ENCODE measurements at regions not wholly inside any gene's neighbourhood (a gene's known extent, or its start where the extent isn't known, plus 50 kb on each side); places are given as distances from the start of the nearest gene placed in this dataset.
A peak's percentile ranks its signal among the peaks of the same experiment; 100 is the strongest.

DNA sequence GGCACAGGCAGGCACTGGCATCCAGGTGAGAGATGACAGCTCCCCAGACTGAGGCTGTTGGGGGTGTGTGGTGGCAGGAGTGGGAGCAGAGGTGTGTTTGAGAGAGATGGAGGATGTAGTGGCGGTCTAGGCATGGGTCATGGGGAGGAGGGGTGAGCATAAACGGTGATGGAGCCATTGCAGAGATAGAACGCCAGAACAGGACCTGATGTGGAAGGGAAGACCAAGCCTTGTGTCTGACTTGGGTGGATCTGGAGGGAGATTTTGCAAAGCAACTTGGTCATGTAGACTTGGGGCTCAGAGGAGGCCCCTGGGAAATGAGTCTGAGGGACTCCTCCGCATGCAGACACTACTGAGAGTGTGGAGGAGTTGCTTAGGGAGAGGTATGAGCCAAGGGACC, 50.0 kb upstream of the CLDN5 start:
- DNase-seq (ENCODE audit: extremely low read depth in 1 of 2, low read depth in 1 of 2): no peak

GRCh38 chr22:19576460-19577421, 52.5 kb upstream of the CLDN5 start:
- DNase-seq (ENCODE audit: extremely low read depth in 1 of 2, low read depth in 1 of 2): peak in 1 of 2 donors; percentile 29

DNA sequence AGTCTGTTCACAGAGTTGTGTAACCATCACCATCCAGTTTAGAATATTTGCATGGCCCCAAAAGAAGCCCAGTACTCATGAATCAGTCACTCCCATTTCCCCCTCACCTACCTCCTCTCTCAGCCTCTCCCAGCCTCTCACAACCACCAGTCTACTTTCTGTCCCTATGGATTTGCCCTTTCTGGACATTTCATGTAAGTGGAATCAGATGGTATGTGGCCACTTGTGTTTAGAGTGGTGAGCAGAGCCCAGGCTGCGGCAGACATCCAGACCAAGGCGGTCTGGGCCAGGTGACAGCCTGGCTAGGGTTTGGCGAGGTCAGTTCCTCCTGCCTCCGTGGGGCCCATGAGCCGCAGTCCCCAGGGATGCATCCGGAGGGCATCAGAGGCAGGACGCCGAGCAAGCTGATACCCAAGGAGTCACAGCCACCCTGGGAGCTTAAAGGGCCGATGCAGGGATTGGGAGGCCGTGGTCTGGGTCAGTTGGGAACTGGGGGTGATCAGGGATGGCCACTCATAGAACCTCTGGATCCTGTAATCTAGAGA, 53.3 kb upstream of the CLDN5 start:
- no peak for DNase-seq (ENCODE audit: extremely low read depth in 1 of 2, low read depth in 1 of 2)

DNA sequence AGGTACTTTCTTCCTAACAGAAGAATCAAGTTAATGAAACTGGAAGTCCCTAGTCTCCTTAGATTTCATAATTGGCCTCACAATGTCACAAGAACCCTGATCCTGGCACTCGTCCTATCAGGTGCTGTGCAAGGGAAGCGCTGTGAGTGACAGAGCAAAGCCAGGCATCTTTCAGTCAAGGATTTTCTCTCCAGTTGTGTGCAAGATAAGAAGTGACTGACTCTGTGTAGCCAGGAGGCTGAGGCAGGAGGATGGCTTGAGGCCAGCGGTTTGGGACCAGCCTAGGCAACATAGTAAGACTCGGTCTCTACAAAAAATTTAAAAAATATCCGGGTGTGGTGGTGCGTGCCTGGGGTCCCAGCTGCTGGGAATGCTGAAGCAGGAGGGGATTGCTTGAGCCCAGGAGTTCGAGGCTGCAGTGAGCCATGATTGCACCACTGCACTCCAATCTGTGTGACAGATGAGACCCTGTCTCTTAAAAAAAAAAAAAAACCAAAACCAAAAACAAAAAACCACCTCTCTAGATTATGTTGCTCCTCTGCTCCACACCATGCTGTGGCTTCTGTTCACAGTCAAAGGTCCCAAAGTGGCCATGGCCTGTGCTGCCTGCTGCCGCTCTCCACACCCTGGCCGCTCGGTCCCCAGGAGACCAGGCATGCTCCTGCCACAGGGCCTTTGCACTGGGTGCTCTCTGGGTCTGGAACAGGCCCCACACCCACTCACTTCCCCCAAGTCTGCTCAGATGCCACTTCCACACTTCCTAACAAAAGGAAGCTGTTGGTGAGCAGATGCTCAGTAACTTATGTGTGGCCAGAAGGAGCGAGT, 54.2 kb upstream of the CLDN5 start:
- no peak for DNase-seq (ENCODE audit: extremely low read depth in 1 of 2, low read depth in 1 of 2)

GRCh38 chr22:19579115-19579811, 55.1 kb upstream of the CLDN5 start:
- no peak for DNase-seq (ENCODE audit: extremely low read depth in 1 of 2, low read depth in 1 of 2)

- DNase-seq (ENCODE audit: extremely low read depth in 1 of 2, low read depth in 1 of 2): no peak
These were observed 55.7 kb upstream of the CLDN5 start for GRCh38 chr22:19579880-19580279.

GRCh38 chr22:19580291-19580890, 56.2 kb upstream of the CLDN5 start:
- DNase-seq (ENCODE audit: extremely low read depth in 1 of 2, low read depth in 1 of 2): no peak

DNA sequence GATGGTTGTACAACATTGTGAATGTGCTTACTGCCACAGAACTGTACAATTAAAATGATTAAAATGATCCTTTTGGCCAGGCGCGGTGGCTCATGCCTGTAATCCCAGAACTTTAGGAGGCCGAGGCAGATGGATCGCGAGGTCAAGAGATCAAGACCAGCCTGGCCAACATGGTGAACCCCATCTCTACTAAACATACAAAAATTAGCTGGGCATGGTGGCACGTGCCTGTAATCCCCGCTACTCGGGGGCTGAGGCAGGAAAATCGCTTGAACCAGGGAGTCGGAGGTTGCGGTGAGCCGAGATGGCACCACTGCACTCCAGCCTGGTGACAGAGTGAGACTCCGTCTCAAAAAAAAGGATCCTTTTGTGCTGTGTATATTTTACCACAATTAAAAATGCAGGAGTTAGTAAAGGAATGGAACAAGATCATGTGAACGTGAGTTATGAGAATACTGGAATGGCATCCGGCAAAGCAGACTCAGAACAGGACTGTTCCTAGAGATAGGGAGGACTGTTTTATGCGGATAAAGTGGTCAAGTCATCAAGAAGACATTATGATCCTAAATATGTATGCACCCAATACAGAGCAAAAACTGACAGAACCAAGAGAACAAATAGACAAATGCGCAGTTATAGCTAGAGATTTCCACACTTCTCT, 58.0 kb upstream of the CLDN5 start:
- DNase-seq (ENCODE audit: extremely low read depth in 1 of 2, low read depth in 1 of 2): no peak

DNA sequence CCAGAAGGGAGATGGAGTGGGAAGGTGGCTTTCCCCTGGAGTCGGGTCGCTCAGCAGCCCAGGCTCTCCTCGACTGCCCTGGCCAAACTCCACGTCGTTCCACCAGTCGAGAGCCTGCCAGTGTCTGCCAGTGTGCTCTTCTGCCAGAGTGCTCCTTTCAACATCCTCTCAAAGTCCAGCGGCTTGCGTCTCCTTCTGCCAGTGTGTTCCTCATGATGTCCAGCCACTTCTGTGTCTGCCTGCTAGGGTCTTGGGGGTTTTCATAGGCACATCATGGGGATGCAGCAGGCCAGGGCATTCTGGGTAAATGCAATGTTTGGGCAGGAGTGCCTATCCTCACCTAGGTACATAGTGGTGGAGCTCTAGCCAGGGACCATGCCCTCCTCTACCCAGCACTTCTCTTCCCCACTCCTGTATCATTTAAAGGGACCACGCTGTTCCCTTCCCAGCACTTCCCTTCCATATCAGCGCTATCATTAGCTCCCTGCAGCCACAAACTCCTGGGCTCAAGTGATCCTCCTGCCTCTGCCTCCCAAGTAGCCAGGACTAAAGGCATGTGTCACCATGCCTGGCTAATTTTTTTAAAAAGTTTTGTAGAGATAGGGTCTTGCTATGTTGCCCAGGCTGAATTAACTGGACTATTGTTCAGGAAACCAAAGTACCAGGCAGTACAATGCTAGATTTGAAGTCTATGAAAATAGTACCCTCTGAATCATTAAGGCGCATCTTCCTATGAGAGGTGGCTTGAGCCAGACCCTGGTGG, 62.9 kb upstream of the CLDN5 start:
- DNase-seq (ENCODE audit: extremely low read depth in 1 of 2, low read depth in 1 of 2): no peak

- DNase-seq (ENCODE audit: extremely low read depth in 1 of 2, low read depth in 1 of 2): no peak
These were observed 66.5 kb upstream of the CLDN5 start for GRCh38 chr22:19590696-19591095.

GRCh38 chr22:19591568-19591967, 67.4 kb upstream of the CLDN5 start:
- DNase-seq (ENCODE audit: extremely low read depth in 1 of 2, low read depth in 1 of 2): no peak

GRCh38 chr22:19592464-19592863, 68.3 kb upstream of the CLDN5 start:
- DNase-seq (ENCODE audit: extremely low read depth in 1 of 2, low read depth in 1 of 2): no peak

- DNase-seq (ENCODE audit: extremely low read depth in 1 of 2, low read depth in 1 of 2): no peak
These were observed 69.9 kb upstream of the CLDN5 start for GRCh38 chr22:19593991-19594569.

DNA sequence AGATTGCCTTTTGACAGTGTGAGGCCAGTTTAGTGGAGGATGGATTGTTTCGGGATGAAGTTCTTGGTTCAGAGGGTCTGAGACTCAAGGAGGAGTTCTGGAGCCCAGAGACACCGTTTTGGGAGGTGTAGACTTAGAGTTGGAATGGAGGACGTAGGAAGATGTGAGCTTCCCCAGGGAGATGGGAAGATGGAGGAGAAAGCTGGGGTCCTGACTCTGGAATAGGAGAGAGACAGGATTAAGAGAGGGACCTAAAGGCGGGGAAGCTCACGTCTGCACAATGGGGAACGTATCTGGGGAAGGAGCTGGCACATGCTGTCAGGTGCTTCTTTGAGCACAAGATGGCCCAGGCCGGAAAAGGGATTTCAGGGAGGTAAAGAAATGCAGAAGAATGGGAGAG, 71.3 kb upstream of the CLDN5 start:
- no peak for DNase-seq (ENCODE audit: extremely low read depth in 1 of 2, low read depth in 1 of 2)

GRCh38 chr22:19596680-19597398, 72.6 kb upstream of the CLDN5 start:
- no peak for DNase-seq (ENCODE audit: extremely low read depth in 1 of 2, low read depth in 1 of 2)

DNA sequence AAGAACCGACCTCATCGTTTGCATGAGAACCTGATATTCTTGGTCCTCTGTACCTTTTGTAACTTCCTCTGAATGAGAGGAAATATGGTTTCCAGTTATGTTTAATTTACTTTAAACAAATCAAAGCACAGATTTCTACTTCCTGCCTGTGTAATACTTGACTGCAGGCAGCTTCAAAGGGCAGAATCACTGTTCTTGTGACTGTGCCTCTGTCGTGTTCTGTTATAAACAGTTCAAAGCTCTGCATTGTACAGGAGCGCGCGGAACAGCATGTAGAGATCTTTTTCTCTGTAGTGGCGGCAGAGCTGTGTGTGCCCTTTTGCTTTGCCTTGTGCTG, 73.2 kb upstream of the CLDN5 start:
- DNase-seq (ENCODE audit: extremely low read depth in 1 of 2, low read depth in 1 of 2): peak in 1 of 2 donors; percentile 27

- DNase-seq (ENCODE audit: extremely low read depth in 1 of 2, low read depth in 1 of 2): no peak
These were observed 74.0 kb upstream of the CLDN5 start for GRCh38 chr22:19598054-19598855.

DNA sequence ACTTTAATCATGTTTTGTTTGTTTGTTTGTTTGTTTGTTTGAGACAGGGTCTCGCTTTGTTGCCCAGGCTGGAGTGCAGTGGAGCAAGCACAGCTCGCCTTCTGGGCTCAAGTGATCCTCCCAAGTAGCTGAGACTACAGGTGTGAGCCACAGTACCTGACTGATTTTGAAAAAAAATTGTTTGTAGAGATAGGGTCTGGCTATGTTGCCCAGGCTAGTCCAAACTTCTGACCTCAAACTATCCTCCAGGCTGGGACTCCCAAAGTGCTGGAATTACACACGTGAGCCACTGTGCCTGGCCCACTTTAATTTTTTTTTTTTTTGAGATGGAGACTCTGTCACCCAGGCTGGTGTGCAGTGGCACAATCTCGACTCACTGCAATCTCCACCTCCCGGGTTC, 74.8 kb upstream of the CLDN5 start:
- no peak for DNase-seq (ENCODE audit: extremely low read depth in 1 of 2, low read depth in 1 of 2)

Data from activated CD8-positive, alpha-beta memory T cell treated with anti-CD3 and anti-CD28 coated beads for 1 hour (primary cell).